ENCODE measurements at regions not wholly inside any gene's neighbourhood (a gene's known extent, or its start where the extent isn't known, plus 50 kb on each side); places are given as distances from the start of the nearest gene placed in this dataset.

- Histone ChIP-seq H3K4me3 (ENCODE audit: low read depth, low read length) (no peak overlapping the region), H3K27me3 (ENCODE audit: control insufficient read depth, insufficient read depth, low read length) (no peaks in the 10 kb centered on the region), H3K36me3 (ENCODE audit: control insufficient read depth, insufficient read depth, low read length) (no peaks in the 10 kb centered on the region)
- no peak for DNase-seq (ENCODE audit: low read depth)
- FAIRE-seq, result no peak
- TF ChIP-seq CTCF (IDR thresholded peaks at IDR 0.05; ENCODE audit: insufficient read depth, low read length, severe bottlenecking), result no peak
Measured at GRCh38 chr12:82174383-82174782, 183.8 kb downstream of the CCDC59 start.

- Histone ChIP-seq H3K4me3 (ENCODE audit: low read depth, low read length) (no peak overlapping the region), H3K27me3 (ENCODE audit: control insufficient read depth, insufficient read depth, low read length) (no peaks in the 10 kb centered on the region), H3K36me3 (ENCODE audit: control insufficient read depth, insufficient read depth, low read length) (no peaks in the 10 kb centered on the region)
- TF ChIP-seq CTCF (IDR thresholded peaks at IDR 0.05; ENCODE audit: insufficient read depth, low read length, severe bottlenecking), result no peak
- FAIRE-seq (no peak), DNase-seq (ENCODE audit: low read depth) (peak; percentile 33)
Measured at GRCh38 chr12:82149045-82149444, 209.1 kb downstream of the CCDC59 start.

- Histone ChIP-seq H3K4me3 (ENCODE audit: low read depth, low read length) (no peak overlapping the region), H3K27me3 (ENCODE audit: control insufficient read depth, insufficient read depth, low read length) (no peaks in the 10 kb centered on the region), H3K36me3 (ENCODE audit: control insufficient read depth, insufficient read depth, low read length) (no peaks in the 10 kb centered on the region)
- FAIRE-seq (no peak), DNase-seq (ENCODE audit: low read depth) (no peak)
- TF ChIP-seq CTCF (IDR thresholded peaks at IDR 0.05; ENCODE audit: insufficient read depth, low read length, severe bottlenecking), result no peak
Measured at GRCh38 chr12:82146740-82147139, 211.4 kb downstream of the CCDC59 start.

GRCh38 chr12:82144505-82144904 lies 213.7 kb downstream of the CCDC59 start:
- H3K27me3 ChIP-seq (ENCODE audit: control insufficient read depth, insufficient read depth, low read length), result no peaks in the 10 kb centered on the region
- FAIRE-seq (no peak), DNase-seq (ENCODE audit: low read depth) (no peak)
- no peak for TF ChIP-seq CTCF (IDR thresholded peaks at IDR 0.05; ENCODE audit: insufficient read depth, low read length, severe bottlenecking)
- H3K4me3 ChIP-seq (ENCODE audit: low read depth, low read length), result no peak overlapping the region
- no peaks in the 10 kb centered on the region for H3K36me3 ChIP-seq (ENCODE audit: control insufficient read depth, insufficient read depth, low read length)

- DNase-seq (ENCODE audit: low read depth) (no peak), FAIRE-seq (no peak)
- TF ChIP-seq CTCF (IDR thresholded peaks at IDR 0.05; ENCODE audit: insufficient read depth, low read length, severe bottlenecking), result no peak
- Histone ChIP-seq H3K4me3 (ENCODE audit: low read depth, low read length) (no peak overlapping the region), H3K27me3 (ENCODE audit: control insufficient read depth, insufficient read depth, low read length) (no peaks in the 10 kb centered on the region), H3K36me3 (ENCODE audit: control insufficient read depth, insufficient read depth, low read length) (no peaks in the 10 kb centered on the region)
Measured at GRCh38 chr12:82132390-82132789, 225.8 kb downstream of the CCDC59 start.

GRCh38 chr12:82130762-82131161 lies 227.4 kb downstream of the CCDC59 start:
- no peak for DNase-seq (ENCODE audit: low read depth)
- no peaks in the 10 kb centered on the region for H3K36me3 ChIP-seq (ENCODE audit: control insufficient read depth, insufficient read depth, low read length)
- FAIRE-seq, result no peak
- no peak overlapping the region for H3K4me3 ChIP-seq (ENCODE audit: low read depth, low read length)
- no peaks in the 10 kb centered on the region for H3K27me3 ChIP-seq (ENCODE audit: control insufficient read depth, insufficient read depth, low read length)
- no peak for TF ChIP-seq CTCF (IDR thresholded peaks at IDR 0.05; ENCODE audit: insufficient read depth, low read length, severe bottlenecking)
